Stimulated activated CD8-positive, alpha-beta memory T cell treated with anti-CD3 and anti-CD28 coated beads, Interleukin-4, amount 100 ng/mL, for 48 hours (primary cell): ENCODE measurements at regions not wholly inside any gene's neighbourhood (a gene's known extent, or its start where the extent isn't known, plus 50 kb on each side); places are given as distances from the start of the nearest gene placed in this dataset.

Source experiments
- DNase-seq: peaks from one replicate; pipeline ENCODE4 v3.0.0-alpha.2; 2020

DNA sequence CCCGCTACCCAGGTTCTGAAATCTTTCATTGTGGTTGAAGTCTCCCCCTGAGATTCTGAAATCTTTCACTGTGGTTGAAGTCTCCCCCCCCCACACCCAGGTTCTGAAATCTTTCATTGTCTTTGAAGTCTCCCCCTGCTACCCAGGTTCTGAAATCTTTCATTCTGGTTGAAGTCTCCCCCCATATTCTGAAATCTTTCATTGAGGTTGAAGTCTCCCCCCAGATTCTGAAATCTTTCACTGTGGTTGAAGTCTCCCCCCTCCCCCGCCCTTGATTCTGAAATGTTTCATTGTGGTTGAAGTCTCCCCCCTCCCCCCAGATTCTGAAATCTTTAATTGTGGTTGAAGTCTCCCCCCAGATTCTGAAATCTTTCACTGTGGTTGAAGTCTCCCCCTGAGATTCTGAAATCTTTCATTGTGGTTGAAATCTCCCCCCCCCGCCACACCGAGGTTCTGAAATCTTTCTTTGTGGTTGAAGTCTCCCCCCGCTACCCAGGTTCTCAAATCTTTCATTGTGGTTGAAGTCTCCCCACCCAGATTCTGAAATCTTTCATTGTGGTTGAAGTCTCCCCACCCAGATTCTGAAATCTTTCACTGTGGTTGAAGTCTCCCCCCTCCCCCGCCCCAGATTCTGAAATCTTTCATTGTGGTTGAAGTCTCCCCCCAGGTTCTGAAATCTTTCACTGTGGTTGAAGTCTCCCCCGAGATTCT is 915.2 kb downstream of the BRD1 start:
- DNase-seq: peak; percentile 15

GRCh38 chr22:48911647-48912046 is 916.0 kb downstream of the BRD1 start:
- peak; percentile 37 for DNase-seq

GRCh38 chr22:48911067-48911466 is 916.6 kb downstream of the BRD1 start:
- DNase-seq: peak; percentile 15

GRCh38 chr22:48908547-48908946 is 919.1 kb downstream of the BRD1 start:
- DNase-seq: no peak

GRCh38 chr22:48907591-48907990 is 920.1 kb downstream of the BRD1 start:
- no peak for DNase-seq

DNA sequence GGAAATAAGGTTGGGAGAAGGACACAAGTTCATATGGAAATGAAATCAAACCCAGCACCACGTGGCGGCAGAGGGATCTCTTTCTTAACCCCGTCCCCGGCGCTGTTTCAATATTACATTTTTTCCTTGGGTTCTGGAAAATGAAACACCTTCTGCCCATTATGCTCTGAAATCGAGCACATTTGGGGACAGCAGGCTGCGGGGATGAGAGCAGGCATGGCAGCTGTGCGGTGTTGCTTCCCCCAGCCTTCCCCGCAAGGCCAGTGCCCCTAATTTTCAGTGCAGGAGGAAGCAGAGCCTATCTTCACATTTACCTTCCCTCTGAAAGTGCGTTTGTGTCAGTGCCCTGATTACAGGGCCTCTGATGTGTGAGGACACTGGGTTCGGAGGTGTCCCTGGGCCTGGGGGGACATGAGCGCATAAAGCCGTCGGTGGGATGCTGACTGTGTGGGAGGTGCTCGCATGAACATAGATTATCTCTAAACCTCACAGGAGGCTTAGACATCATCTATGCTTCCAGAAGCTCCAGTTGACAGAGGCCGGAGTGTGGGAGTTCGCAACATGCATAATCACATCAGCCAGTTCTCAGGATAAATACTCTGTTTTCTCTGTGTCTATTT is 921.3 kb downstream of the BRD1 start:
- DNase-seq: no peak

DNA sequence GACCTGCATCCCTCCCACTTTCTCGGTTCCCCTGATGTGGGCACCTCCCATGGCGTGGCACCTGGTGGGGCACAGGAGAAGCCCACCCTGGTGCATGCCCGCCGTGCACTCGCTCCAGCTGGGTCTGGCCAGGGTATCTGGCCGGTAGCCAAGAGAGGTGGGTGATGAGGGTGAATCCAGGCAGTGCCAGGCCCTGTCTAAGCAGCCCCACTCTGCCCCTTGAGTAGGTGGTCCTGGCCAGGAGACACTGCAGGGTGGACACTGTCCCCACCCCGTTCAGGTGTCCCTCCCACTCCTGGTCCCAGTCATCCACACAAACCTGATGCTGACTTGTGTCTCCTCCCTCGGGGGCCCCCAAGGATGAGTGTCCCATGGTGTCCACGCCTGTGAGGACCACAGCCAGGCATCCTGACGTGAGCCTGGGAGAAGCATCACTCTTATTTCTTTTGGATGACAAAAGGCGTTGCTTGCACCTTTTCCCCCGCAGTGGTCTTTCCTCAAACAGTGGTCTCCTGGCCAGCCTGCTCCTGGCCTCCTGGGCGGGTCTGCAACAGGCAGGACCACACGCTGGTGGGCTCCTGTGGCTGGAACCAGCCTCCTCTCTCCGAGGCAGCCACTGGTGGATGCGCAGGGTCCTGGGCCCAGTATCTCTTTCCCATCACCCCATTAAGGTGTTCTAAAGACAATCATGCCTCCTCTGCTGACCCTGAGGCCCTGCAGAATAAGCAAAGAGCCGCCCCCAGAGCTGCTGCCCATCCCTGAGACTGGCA is 922.3 kb downstream of the BRD1 start:
- DNase-seq: no peak

DNA sequence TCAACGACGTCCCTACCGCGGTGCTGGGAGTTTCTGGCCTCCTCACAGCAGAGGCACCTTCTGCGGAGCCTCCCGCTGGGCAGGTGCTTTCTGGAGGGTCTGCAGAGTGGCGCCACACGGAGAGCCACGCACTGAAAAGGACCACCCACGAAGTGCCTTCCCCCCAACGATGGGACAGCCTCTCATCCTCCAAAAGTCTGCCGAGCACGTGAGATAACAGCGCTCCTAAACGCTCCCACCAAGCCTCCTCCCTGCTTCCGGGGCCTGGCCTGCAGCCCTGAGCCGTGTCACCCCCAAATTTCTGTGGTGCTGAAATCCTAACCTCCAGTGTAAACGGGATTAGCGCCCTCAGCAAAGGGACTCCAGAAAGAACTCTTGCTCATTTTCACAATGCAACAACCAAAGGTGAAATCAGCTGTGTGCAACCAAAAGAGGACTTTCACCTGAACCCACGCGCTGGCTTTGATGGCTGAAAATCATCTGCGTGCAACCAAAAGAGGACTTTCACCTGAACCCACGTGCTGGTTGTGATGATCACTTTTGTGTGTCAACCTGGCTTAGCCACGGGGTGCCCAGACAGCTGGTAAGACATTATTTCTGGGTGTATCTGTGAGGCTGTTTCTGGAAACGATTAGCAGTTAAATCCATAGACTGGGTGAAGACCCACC is 924.6 kb downstream of the BRD1 start:
- DNase-seq: no peak

GRCh38 chr22:48902001-48902869 is 925.4 kb downstream of the BRD1 start:
- DNase-seq: no peak

DNA sequence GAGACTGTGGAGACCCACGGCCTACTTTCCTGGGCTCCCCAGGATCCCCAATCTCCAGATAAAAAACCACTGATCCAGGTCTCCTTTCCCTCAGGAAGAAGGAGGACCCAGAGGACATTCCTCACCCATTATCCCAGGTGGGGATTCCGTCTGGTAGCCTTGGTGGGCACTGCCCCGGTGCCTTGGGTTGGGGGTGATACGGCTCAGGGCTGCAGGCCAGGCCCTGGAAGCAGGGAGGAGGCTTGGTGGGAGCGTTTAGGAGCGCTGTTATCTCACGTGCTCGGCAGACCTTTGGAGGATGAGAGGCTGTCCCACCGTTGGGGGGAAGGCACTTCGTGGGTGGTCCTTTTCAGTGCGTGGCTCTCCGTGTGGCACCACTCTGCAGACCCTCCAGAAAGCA is 926.3 kb downstream of the BRD1 start:
- no peak for DNase-seq

DNA sequence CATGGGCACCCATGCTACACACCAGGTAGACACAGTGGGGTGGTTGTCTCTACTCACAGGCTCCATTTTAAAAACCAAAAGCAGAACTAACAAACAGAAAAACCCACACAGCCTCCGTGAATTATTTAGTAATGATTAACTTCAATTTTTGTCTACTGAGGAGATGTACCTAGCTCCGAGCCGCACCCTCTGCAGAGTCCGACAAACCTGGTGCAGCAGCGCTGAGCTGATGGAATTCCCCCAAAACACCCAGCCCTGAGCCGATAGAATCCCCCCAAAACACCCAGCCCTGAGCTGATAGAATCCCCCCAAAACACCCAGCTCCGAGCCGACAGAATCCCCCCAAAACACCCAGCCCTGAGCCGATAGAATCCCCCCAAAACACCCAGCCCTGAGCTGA is 927.0 kb downstream of the BRD1 start:
- no peak for DNase-seq

- DNase-seq: no peak
These were observed 927.4 kb downstream of the BRD1 start for GRCh38 chr22:48900327-48900597.

- DNase-seq: no peak
These were observed 927.9 kb downstream of the BRD1 start for GRCh38 chr22:48899523-48900326.

GRCh38 chr22:48898524-48899250 is 929.0 kb downstream of the BRD1 start:
- DNase-seq: no peak

DNA sequence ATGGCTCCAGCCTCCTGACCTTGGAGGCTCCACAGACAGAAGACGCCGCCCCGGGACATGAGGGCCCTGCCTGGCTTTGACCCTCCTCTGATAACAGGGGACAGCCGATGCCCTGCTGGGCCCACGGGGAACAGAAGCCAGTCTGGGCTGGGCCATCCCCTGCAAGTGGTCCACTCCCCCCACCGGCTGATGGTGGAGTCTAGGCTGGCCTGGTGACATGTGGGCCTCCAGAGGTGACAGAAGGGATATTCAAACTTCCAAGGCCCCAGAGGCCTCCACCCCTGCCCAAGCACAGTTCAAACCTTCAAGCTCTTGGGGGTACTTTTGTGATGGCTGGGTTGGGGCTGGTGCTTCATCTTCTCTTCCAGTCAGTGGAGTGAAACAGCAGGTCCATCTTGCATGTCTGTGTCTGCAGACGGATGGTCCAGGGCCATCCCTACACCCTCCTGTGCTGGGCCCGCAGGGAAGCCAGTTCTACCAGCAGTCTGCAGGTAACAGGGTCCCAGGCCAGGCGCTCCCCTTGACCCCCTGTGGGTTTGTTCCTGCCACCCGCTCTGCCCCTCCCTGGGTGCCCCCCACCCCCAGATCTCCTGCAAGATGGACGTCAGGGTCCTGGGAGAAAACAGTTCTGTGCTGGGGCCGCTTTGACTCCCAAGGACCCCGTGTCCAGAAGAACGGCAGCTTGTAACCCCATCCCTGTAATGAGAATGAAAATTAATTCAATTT is 929.9 kb downstream of the BRD1 start:
- no peak for DNase-seq

DNA sequence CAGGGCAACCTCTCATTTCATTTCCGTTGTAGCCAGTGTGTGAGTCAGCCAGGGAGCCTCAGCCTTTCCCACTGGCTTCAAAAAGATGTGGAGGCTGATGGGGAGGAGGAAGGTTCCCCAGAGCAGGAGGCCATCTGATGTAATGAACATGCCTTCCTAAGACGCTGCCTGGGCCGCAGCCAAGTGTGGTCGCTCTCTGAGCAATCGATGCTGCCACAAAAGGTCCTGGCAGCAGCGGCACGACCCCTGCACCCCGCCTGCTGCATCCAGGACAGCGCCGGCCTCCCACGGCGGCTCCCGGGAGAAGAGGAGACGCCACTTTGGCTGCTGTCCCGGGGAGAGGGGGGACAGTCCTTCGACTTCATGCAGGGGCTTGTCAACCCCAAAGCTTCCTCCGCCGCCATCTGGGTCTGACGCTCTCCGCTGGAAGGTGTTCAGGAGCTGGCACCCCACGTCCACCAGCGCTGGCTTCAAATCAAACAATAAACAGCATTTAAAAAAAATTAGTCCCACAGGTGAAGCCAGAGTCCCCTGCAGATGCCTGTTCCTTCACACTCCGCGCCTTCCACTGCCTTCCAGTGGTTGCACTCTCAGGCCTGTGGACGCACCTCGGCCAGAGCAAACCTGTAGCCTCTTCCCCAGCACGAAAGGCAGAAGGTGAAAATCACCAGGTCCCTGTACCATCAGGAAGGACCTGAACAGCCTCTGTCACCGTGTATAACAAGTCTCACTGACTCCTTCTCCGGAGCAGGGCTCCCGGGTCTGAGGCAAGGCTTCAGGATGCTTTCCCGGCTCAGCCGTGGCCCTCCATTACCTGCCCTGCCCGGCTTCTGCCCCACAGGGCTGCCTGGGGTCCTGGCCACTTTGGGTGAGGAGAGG is 930.7 kb downstream of the BRD1 start:
- DNase-seq: no peak

DNA sequence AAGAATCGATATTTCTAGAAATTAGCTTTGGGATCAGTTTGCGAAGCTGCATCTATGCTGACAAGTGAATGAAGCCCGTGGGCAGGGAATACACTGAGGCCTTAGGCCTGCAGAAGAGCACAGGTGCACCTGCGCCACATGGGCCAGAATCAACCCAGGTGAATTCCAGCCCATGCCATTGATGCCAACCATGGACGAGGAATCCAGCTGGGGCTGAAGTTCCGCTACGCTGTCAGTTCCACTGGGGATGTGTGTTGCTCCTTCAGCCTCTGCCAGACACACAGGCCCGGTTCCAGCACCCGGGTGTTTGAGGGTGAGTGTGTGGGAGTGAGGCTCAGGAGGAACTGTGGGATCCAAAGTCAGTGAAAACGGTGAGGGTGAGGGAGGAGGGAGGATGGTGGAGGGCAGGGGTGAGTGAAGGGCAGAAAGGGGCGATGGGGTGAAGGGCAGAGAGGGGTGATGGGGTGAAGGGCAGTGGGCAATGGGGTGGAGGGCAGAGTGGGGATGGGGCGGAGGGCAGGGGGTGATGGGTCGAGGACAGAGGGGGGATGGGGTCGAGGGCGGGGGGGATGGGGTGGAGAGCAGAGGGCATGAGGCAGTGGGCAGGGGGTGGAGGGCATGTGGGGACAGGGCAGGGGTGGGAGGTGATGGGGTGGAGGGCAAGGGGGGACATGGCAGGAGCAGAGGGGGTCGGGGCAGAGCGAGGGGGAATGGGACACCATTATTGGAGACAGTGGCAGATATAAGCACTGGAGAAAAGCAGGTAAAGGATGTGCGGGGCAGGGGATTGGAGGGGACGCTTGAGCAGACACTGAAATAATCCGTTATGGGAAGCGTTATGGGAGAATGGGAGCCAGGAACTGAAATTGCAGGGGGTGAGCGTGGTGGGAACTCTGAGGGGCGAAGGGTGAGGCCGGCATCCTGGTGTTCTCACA is 931.6 kb downstream of the BRD1 start:
- no peak for DNase-seq

GRCh38 chr22:48895336-48895735 is 932.3 kb downstream of the BRD1 start:
- peak; percentile 10 for DNase-seq
